OCI-LY7 (cell line): ENCODE measurements at regions not wholly inside any gene's neighbourhood (a gene's known extent, or its start where the extent isn't known, plus 50 kb on each side); places are given as distances from the start of the nearest gene placed in this dataset.

ENCODE experiments used
- BruUV-seq: library from RNA; stranded (reverse); fragments of 400-500 nt; replicated peaks from 2 replicates; lab custom pipeline; 2021; lab: Mats Ljungman, UMichigan
- CTCF ChIA-PET: fragments of 300-600 bp; sonication (Branson Sonifier 250); formaldehyde crosslinking; loops from one replicate; lab custom pipeline; 2022; ENCODE audit warnings: antibody characterized with exemption; ENCODE audit not compliant: unreplicated experiment; lab: Charles Lee
- POLR2A ChIA-PET: fragments of 300-600 bp; sonication (Branson Sonifier 250); formaldehyde crosslinking; loops from one replicate; lab custom pipeline; 2022; ENCODE audit warnings: antibody characterized with exemption; lab: Charles Lee
- DNase-seq: peaks from one replicate; pipeline ENCODE4 v3.0.0-alpha.2; 2015; ENCODE audit warnings: low spot score
- H2AFZ ChIP-seq: fragments of 200-600 bp; sonication (generic), shearing (Covaris generic); 2 replicates; pipeline ENCODE4 v1.6.1; 2014; ENCODE audit warnings: mild to moderate bottlenecking, antibody characterized with exemption, low read length, moderate library complexity
- H3K27ac ChIP-seq: fragments of 200-600 bp; sonication (generic); 2 replicates; pipeline ENCODE4 v1.5.1; 2014; ENCODE audit warnings: mixed run types, low read depth, mild to moderate bottlenecking, moderate library complexity, low read length, inconsistent platforms; ENCODE audit not compliant: poor library complexity, severe bottlenecking
- H3K36me3 ChIP-seq: fragments of 200-600 bp; sonication (generic); 2 replicates; pipeline ENCODE4 v1.6.1; 2014; ENCODE audit warnings: mild to moderate bottlenecking, antibody characterized with exemption, low read length, moderate library complexity, mixed read lengths; ENCODE audit not compliant: insufficient read depth
- H3K4me1 ChIP-seq: fragments of 200-600 bp; sonication (generic); 2 replicates; pipeline ENCODE4 v1.5.1; 2014; ENCODE audit warnings: mild to moderate bottlenecking, low read length; ENCODE audit not compliant: insufficient read depth, poor library complexity, severe bottlenecking
- H3K4me2 ChIP-seq: fragments of 200-600 bp; sonication (generic); 2 replicates; pipeline ENCODE4 v1.6.1; 2014; ENCODE audit warnings: mild to moderate bottlenecking, low read length
- H3K4me3 ChIP-seq: fragments of 200-600 bp; sonication (generic); 2 replicates; pipeline ENCODE4 v1.5.1; 2014; ENCODE audit warnings: mild to moderate bottlenecking, low read depth, low read length; ENCODE audit not compliant: poor library complexity, severe bottlenecking
- H3K79me2 ChIP-seq: fragments of 200-600 bp; sonication (generic); 2 replicates; pipeline ENCODE4 v1.6.1; 2016; ENCODE audit warnings: low read depth, mild to moderate bottlenecking, low read length, moderate library complexity, mixed read lengths; ENCODE audit not compliant: insufficient read depth
- H3K9me2 ChIP-seq: fragments of 200-600 bp; sonication (generic); 2 replicates; pipeline ENCODE4 v1.6.1; 2016; ENCODE audit warnings: mild to moderate bottlenecking, low read length, mixed read lengths; ENCODE audit not compliant: insufficient read depth
- H3K9me3 ChIP-seq: fragments of 200-600 bp; sonication (generic); 2 replicates; pipeline ENCODE4 v1.6.1; 2014; ENCODE audit warnings: mild to moderate bottlenecking, mixed run types, low read length, mixed read lengths
- H4K20me1 ChIP-seq: fragments of 200-600 bp; sonication (generic); 2 replicates; pipeline ENCODE4 v1.6.1; 2014; ENCODE audit warnings: mild to moderate bottlenecking, antibody characterized with exemption, low read length, moderate library complexity, mixed read lengths; ENCODE audit not compliant: insufficient read depth
- EZH2phosphoT487 ChIP-seq: fragments of 200-600 bp; sonication (generic); IDR thresholded peaks from 2 replicates; pipeline ENCODE4 v1.6.1; 2018; ENCODE audit warnings: low read depth, borderline replicate concordance, mild to moderate bottlenecking, mixed run types, antibody characterized with exemption, low read length, moderate library complexity, mixed read lengths
- intact Hi-C: fragments of 100-400 bp; cut with micrococcal nuclease; formaldehyde crosslinking; loops from one replicate; pipeline ENCODE4 v1.10.0; 2022; ENCODE audit not compliant: unreplicated experiment
- TF ChIP-seq, protein P1 (sequence below): fragments of 200-600 bp; sonication (generic); conservative IDR thresholded peaks from 2 replicates; pipeline ENCODE4 v1.5.1; 2014; ENCODE audit warnings: mild to moderate bottlenecking, antibody characterized with exemption, low read length, moderate library complexity, mixed read lengths

DNA sequence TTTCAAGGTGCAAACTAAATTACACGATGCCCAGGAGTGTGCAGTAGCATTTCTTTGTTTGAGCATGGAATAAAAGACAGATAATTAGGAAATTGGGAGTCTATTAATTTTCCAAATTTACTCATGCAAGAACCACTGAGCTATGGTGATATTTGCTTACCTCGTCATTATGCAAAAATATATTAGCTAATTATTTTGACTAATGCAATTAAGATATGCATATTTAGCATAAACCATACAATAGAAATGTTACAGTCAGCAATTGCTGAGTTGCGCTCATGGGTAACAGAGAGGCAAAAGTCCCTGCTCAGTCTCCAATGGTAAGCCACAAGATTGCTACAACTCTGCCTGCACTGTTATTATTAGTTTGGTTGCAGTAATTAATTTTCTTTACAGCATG lies 342.0 kb downstream of the TXNL1 start:
- Histone ChIP-seq H3K9me2 (no peaks in the 10 kb centered on the region), H3K79me2 (no peaks in the 10 kb centered on the region), H2AFZ (no peak overlapping the region), H3K4me1 (peaks cover 7% of the 10 kb centered on the region), H3K4me2 (no peak overlapping the region), H3K4me3 (no peak overlapping the region), H3K9me3 (no peaks in the 10 kb centered on the region), H3K27ac (no peak overlapping the region), H3K36me3 (no peaks in the 10 kb centered on the region), H4K20me1 (no peaks in the 10 kb centered on the region)
- BruUV-seq: no TSS peak
- ChIA-PET POLR2A (no interaction called here), CTCF (no interaction called here)
- no peak for DNase-seq
- intact Hi-C loops: no loop called here
- TF ChIP-seq, protein P1, sequence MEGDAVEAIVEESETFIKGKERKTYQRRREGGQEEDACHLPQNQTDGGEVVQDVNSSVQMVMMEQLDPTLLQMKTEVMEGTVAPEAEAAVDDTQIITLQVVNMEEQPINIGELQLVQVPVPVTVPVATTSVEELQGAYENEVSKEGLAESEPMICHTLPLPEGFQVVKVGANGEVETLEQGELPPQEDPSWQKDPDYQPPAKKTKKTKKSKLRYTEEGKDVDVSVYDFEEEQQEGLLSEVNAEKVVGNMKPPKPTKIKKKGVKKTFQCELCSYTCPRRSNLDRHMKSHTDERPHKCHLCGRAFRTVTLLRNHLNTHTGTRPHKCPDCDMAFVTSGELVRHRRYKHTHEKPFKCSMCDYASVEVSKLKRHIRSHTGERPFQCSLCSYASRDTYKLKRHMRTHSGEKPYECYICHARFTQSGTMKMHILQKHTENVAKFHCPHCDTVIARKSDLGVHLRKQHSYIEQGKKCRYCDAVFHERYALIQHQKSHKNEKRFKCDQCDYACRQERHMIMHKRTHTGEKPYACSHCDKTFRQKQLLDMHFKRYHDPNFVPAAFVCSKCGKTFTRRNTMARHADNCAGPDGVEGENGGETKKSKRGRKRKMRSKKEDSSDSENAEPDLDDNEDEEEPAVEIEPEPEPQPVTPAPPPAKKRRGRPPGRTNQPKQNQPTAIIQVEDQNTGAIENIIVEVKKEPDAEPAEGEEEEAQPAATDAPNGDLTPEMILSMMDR: no peak
- no peak for TF ChIP-seq EZH2phosphoT487

DNA sequence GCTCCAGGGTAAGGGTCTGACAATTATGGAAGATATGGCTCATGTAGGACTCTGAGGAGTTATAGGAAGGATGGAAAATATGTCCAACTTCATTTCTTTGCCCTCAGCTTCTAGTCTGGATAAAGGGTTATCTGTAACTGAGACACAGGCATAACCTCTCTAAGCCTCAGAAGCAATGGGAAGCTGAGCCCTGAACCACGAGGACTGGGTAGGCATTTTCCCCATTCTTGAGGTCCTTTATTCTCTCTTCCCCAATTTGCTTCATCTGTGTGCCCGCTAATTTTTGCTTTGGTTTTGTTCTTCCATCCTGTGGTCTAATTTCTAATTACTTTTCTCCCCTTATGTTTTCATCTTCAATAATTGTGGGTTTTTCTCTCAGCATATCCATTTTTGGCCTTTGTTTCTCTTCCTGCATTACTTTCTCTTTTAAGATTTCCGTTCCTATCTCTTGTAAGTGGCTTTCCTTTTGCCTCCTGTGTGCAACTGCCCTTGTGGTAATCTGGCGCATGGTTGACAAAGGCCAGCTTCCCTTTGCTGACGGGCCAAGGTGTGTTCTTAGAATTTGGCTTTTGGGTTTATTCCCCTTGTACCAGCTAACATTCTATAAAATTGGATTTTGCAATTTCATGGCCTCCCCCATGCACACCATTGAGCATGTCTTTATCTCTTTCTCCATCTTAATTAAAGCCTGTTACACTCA lies 343.8 kb downstream of the TXNL1 start:
- H3K36me3 ChIP-seq: no peaks in the 10 kb centered on the region
- no TSS peak for BruUV-seq
- no peak overlapping the region for H3K27ac ChIP-seq
- no peak for DNase-seq
- no peaks in the 10 kb centered on the region for H4K20me1 ChIP-seq
- CTCF ChIA-PET: no interaction called here
- no peaks in the 10 kb centered on the region for H3K9me2 ChIP-seq
- TF ChIP-seq, protein P1: no peak
- no peak for TF ChIP-seq EZH2phosphoT487
- H3K4me2 ChIP-seq: peak overlapping the region; percentile 41
- H3K9me3 ChIP-seq: no peaks in the 10 kb centered on the region
- no peaks in the 10 kb centered on the region for H3K79me2 ChIP-seq
- no peak overlapping the region for H3K4me3 ChIP-seq
- intact Hi-C loops: no loop called here
- POLR2A ChIA-PET: no interaction called here
- peak overlapping the region; percentile 30 for H2AFZ ChIP-seq
- peaks cover 7% of the 10 kb centered on the region for H3K4me1 ChIP-seq

- H4K20me1 ChIP-seq: no peaks in the 10 kb centered on the region
- H3K79me2 ChIP-seq: no peaks in the 10 kb centered on the region
- H2AFZ ChIP-seq: no peak overlapping the region
- intact Hi-C loops: no loop called here
- H3K4me2 ChIP-seq: no peak overlapping the region
- no TSS peak for BruUV-seq
- H3K27ac ChIP-seq: no peak overlapping the region
- H3K4me3 ChIP-seq: no peak overlapping the region
- CTCF ChIA-PET: no interaction called here
- H3K9me3 ChIP-seq: no peaks in the 10 kb centered on the region
- no peaks in the 10 kb centered on the region for H3K9me2 ChIP-seq
- peaks cover 7% of the 10 kb centered on the region for H3K4me1 ChIP-seq
- no peak for DNase-seq
- no peak for TF ChIP-seq EZH2phosphoT487
- H3K36me3 ChIP-seq: no peaks in the 10 kb centered on the region
- POLR2A ChIA-PET: interaction anchor here (0.7 to 1.1 kb wide), 2 partner anchors 12 to 1115 kb away, joined by 3 to 4 read pairs; no protein-coding TSS in a partner anchor
These were observed 347.1 kb downstream of the TXNL1 start for GRCh38 chr18:56291294-56291693.
